GM19043 (cell line): ENCODE measurements at regions not wholly inside any gene's neighbourhood (a gene's known extent, or its start where the extent isn't known, plus 50 kb on each side); places are given as distances from the start of the nearest gene placed in this dataset.

Experiments used
- ATAC-seq: cut with Tn5 transposase; IDR thresholded peaks from one replicate; pipeline ENCODE4 v1.9.1; 2021; ENCODE audit warnings: low read depth; ENCODE audit not compliant: unreplicated experiment

- ATAC-seq, result no peak
These were observed 198.3 kb downstream of the PLK2 start for GRCh38 chr5:58261605-58262004.

DNA sequence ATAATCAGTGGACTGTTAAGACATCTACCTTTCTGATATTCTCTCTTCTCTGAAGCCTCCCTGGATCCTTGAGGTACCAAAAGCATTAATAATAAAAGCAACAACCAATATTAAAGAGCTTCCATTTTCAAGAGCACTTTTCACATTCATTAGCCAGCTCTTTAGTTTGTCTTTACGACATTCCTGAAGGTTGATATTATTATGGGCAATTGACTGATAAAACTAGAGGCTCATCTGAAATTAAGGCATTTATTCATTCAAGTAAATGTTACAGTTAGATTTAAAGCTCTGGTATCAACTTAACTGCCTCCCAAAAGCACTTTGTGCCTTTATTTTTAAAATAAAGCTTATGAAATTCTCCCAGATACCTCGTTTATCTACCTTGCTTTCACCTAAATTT lies 199.6 kb downstream of the PLK2 start:
- no peak for ATAC-seq

- ATAC-seq, result no peak
These were observed 200.2 kb downstream of the PLK2 start for GRCh38 chr5:58259685-58260152.

- no peak for ATAC-seq
These were observed 200.8 kb downstream of the PLK2 start for GRCh38 chr5:58258984-58259684.

DNA sequence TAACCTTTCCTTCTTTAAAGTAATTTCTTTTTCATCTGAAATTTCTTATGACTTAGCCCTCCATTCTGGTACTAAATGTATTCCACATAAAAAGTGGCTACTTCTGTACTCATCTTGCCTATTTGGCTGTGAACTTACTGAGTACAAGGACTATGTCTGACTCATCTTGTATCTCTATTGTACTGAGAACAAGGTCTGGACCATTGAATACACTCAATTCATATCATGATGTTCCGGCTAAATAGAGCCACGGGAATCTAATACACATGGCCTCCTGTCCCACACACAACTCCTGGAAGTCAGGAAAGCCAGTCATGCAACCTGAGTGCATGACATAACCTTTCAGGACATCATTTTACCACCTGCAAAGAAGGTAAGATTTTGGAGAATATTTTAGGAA lies 203.9 kb downstream of the PLK2 start:
- ATAC-seq, result no peak

DNA sequence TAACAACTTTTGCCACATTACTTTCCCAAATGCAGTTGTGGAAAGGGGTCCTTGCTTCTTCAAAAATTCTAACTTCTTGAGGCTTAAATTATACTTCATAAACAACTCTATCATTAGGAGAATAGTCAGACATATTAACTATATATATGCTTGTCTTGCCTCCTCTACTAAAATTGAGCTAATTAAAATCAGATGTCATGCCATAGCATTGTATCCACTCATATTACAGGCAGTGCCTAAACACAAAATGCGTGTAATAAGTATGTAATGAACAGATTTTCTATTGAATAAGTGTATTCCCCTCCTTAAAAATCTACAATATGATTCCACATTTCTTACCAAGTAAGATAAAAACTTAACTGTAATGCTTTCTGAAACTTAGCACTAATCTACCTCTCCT lies 204.5 kb downstream of the PLK2 start:
- ATAC-seq, result no peak

GRCh38 chr5:58248221-58248620 lies 211.7 kb downstream of the PLK2 start:
- no peak for ATAC-seq

DNA sequence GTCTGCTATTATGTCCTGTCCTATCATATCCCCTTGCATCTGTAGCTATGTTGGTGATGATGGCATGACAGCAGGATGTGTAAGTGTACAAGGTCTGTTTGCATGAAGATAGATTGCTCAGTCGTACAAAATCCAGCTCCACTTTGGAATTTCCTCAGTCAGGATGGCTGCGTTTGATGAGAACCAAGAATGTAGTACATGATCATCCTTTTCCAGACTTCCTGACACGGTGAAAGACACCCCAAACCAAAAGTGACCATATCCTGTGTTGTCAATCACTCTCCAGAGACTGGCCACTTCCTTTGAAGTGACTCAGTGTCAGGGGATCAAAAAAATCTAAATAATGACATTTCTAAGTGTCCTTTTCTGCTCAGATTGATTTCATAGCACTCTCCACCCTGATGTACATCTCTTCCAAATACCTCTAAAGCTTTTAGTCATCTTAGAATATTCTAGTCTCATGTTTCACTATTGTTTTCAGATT lies 213.4 kb downstream of the PLK2 start:
- ATAC-seq, result no peak

GRCh38 chr5:58245476-58245840 lies 214.4 kb downstream of the PLK2 start:
- ATAC-seq, result no peak

GRCh38 chr5:58244819-58245475 lies 214.9 kb downstream of the PLK2 start:
- ATAC-seq, result no peak

DNA sequence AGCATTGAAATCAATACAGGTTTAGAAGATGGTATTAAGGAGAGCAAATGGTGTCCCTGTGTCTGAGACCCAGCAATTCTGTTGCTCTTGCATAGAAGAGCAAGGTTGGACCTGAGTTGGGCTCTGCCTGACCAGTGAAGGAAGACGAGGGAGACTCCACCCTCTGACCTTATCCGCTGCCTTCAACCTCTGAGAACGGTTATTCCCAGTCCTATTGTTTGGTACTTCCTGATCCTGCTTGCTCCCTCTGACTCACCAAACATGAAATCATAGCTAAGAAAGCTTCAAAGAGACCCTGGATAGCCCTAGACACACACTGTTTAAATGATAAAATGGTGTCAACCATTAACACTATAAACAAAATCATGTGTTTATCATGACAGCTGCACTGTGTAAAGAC lies 218.5 kb downstream of the PLK2 start:
- no peak for ATAC-seq

DNA sequence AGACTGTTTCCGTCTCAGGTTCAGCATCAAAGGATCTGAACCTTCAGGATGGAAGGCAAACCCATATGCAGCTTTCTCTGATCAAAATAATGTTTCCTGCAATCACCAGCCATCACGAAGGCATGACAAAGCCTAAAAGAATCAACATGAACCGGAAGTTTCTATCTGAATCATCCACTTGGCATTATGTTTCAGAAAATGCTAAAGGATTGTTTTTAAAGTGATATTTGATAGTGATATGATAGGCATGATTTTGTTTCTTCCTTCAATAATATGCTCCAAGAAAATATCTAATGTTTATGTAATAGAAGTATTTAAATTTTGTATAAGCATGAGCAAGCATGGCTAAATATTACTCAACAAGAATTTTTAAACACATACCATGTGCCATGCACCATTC lies 219.6 kb downstream of the PLK2 start:
- ATAC-seq, result no peak

GRCh38 chr5:58239731-58240130 lies 220.2 kb downstream of the PLK2 start:
- no peak for ATAC-seq

DNA sequence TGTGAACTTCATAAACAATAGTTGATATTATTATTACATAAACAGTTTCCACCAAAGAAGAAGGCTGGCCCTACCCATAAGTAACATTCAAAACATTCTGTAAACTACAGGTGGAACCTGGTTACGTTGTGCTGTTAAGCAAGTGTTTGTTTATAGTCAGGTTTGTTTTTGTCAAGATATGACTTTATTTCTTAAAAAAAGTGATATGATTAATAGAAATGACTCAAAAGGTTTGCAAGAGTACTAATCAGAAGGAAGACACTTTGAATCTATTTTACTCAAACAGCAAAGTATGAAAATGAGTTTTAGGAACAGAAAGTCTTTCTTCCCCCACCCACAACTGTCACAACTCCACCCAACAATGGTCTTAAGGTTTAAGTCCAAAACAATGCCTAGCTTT lies 220.8 kb downstream of the PLK2 start:
- ATAC-seq, result no peak

- no peak for ATAC-seq
These were observed 223.4 kb downstream of the PLK2 start for GRCh38 chr5:58236498-58236897.

GRCh38 chr5:58235299-58235698 lies 224.6 kb downstream of the PLK2 start:
- ATAC-seq, result no peak

DNA sequence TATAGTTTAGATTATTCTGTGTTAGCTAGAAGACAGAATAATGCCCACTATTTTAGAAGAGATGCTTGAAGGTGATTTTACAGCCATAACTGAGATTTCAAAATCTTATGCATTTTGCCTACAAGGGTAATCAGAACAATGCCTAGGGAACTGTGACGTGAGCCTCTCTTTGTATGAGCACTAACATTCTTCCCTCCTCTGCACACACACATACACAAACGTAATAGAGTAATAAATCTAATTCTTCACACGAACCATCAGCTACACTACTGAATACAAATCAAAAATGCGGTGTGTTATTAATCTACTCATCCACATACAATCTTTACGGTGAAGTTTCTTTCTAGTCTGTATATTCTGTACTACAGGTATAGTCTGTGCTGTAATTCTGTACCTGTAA lies 227.8 kb downstream of the PLK2 start:
- ATAC-seq, result no peak

DNA sequence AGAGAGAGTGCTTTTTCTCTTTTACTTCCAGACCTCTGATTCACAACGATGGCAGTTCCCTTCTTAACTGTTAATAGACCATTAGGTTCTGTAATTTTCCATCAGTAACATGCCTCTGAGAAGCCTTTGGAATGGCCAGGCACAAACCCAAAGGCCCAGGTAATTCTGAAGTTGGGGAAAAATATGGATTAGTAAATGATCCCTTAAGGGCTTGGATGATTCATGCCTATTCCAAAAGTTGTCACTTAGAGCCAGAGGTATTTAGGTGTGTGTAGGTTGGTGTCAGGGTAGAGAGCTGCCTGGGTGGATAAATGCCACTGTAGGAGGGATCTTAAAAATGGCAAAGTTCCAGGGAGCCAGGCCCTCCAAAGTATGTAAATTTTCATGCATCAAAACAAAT lies 228.8 kb downstream of the PLK2 start:
- ATAC-seq, result no peak

DNA sequence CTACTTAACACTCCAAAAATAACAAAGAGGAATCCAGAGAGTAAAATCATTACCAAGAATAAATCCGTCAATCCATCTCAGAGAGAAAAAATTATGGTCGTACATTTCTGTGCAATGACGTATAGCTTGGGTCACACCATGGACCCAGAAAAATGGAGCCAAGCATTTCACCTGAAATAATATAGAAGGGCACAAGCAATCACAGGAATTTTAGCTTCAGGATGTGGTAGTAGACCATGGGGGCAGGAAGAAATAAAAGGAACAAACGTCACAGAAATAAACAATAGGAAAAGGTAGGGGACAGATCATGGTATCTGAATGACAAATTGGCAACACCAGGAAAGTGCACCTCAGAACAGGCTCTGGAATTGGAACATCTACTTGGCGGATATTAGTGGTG lies 231.0 kb downstream of the PLK2 start:
- ATAC-seq, result no peak

DNA sequence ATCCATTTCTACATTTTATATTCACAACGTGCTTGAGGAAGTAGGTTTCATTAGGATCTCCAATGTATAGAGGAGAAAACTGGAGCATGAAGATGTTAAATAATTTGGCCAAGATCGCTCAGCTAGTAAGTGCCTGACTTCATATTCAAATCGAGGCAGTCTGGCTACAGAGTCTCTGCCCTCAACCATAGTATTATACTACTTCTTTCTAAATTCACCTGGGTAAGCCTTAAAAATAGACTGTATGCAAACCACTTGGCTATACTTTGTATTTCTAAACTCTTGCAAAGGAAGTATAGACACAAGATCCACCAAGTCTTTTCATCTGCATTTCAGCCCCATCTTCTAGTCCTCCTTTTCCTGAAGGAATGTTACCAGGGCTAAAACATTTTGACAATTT lies 232.0 kb downstream of the PLK2 start:
- no peak for ATAC-seq

DNA sequence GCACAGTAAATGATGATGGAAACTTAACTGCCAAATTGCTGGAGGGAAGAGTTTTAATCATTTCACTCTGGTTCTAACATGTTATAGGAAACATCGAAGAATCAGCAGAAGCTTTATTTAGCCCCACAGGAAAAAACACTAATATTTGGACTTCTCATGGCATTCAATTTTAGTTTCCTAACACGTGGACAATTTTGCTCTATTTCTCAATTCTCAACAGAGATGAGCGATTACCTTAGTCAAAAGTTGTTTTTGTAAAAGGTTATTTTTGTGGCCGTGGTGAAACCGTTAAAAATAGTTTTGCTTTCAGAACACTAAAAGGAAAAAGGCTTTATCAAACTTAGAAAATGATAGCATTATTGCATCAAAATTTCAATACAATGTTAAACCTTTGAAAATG lies 235.2 kb downstream of the PLK2 start:
- ATAC-seq, result no peak

DNA sequence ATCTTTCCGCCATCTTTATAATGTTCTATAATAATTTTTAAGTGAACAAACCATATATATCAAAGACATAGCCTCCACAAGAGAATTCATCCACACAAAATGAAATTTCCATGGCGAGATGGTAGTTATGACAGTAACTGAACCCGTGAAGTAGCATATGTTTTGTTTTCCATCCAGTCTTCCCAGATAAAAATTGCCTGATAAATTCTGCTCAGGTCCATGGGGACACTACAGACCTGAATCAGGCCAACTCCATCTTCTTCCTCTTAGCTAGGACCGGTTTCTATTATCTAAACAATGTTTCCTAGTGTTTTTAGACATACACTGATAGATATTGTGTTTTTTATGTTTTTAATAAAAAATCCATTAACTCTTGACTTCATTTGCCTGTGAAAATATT lies 235.7 kb downstream of the PLK2 start:
- no peak for ATAC-seq
